ENCODE measurements at regions not wholly inside any gene's neighbourhood (a gene's known extent, or its start where the extent isn't known, plus 50 kb on each side); places are given as distances from the start of the nearest gene placed in this dataset.

GRCh38 chr3:164677317-164677716 lies 401.0 kb downstream of the SI start:
- no peak overlapping the region for H3K9ac ChIP-seq (ENCODE audit: insufficient read depth in 1 of 2, low read depth in 2 of 2, low read length in 2 of 2)
- ATAC-seq (no peak), DNase-seq (ENCODE audit: extremely low read depth in 1 of 4, low spot score in 3 of 4) (no peak), FAIRE-seq (no peak)
- no peaks in the 10 kb centered on the region for H3K27me3 ChIP-seq (ENCODE audit: control insufficient read depth in 2 of 2, insufficient read depth in 2 of 2, low read length in 2 of 2)
- 3% methylated on average over 4 of the region's 4 CpGs for WGBS (ENCODE audit: insufficient coverage, low coverage, missing lambda C conversion rate)
- no peak overlapping the region for H3K27ac ChIP-seq (ENCODE audit: extremely low read depth, low read depth, low read length)
- intact Hi-C loops (cut with micrococcal nuclease) = no loop called here
- no peaks in the 10 kb centered on the region for H3K4me1 ChIP-seq (replicated peaks in 1 of 2; ENCODE audit: control insufficient read depth in 2 of 2, insufficient read depth in 2 of 2, low read length in 2 of 2)
- H3K9me1 ChIP-seq (ENCODE audit: control insufficient read depth, insufficient read depth, low read length) = no peaks in the 10 kb centered on the region
- no peaks in the 10 kb centered on the region for H3K79me2 ChIP-seq (ENCODE audit: control insufficient read depth, insufficient read depth, low read length)
- TF ChIP-seq TFAM (CRISPR knock-in tag; conservative IDR thresholded peaks at IDR 0.05) (no peak), MTA1 (IDR thresholded peaks at IDR 0.05; ENCODE audit: borderline replicate concordance) (no peak), E2F3 (CRISPR knock-in tag; IDR thresholded peaks at IDR 0.05) (no peak)
- H3K4me3 ChIP-seq = no peak overlapping the region
- H4K20me1 ChIP-seq (replicated peaks; ENCODE audit: control insufficient read depth, insufficient read depth, low read length) = no peaks in the 10 kb centered on the region
- in situ Hi-C loops (cut with MboI) = no loop called here
- H3K4me2 ChIP-seq (ENCODE audit: insufficient read depth, low read length) = no peak overlapping the region
- no TSS peak for BruUV-seq (replicated peaks)
- H3K36me3 ChIP-seq (ENCODE audit: control insufficient read depth, insufficient read depth, low read length) = no peaks in the 10 kb centered on the region
- no peak overlapping the region for H2AFZ ChIP-seq (ENCODE audit: low read depth, low read length)
- POLR2A ChIA-PET = no interaction called here
- H3K9me3 ChIP-seq (replicated peaks; ENCODE audit: control insufficient read depth, insufficient read depth, low read depth, low read length) = no peaks in the 10 kb centered on the region; the same call in 1 of the 2 replicates
- CTCF ChIA-PET (ENCODE audit: low intra/inter-chr PET ratio) = no interaction called here

GRCh38 chr3:164673738-164674137 lies 404.6 kb downstream of the SI start:
- DNase-seq (ENCODE audit: extremely low read depth in 1 of 4, low spot score in 3 of 4) (no peak), ATAC-seq (no peak), FAIRE-seq (no peak)
- H3K9me1 ChIP-seq (ENCODE audit: control insufficient read depth, insufficient read depth, low read length) = no peaks in the 10 kb centered on the region
- ChIA-PET CTCF (ENCODE audit: low intra/inter-chr PET ratio) (no interaction called here), POLR2A (no interaction called here)
- no peaks in the 10 kb centered on the region for H3K36me3 ChIP-seq (ENCODE audit: control insufficient read depth, insufficient read depth, low read length)
- no peak overlapping the region for H2AFZ ChIP-seq (ENCODE audit: low read depth, low read length)
- TF ChIP-seq SMARCE1 (IDR thresholded peaks at IDR 0.05) = no peak
- no peak for TF ChIP-seq CHD2 (IDR thresholded peaks at IDR 0.05; ENCODE audit: low read depth, low read length)
- no peak for TF ChIP-seq TAL1 (IDR thresholded peaks at IDR 0.05)
- no peak for TF ChIP-seq USF2 (CRISPR knock-in tag; IDR thresholded peaks at IDR 0.05)
- TF ChIP-seq HLTF (IDR thresholded peaks at IDR 0.05) = no peak
- no peak for TF ChIP-seq HINFP (tag; conservative IDR thresholded peaks at IDR 0.05; ENCODE audit: low read depth)
- no peaks in the 10 kb centered on the region for H3K27me3 ChIP-seq (ENCODE audit: control insufficient read depth in 2 of 2, insufficient read depth in 2 of 2, low read length in 2 of 2)
- no peak overlapping the region for H3K27ac ChIP-seq (ENCODE audit: extremely low read depth, low read depth, low read length)
- intact Hi-C loops (cut with micrococcal nuclease) (no loop called here), in situ Hi-C loops (cut with MboI) (no loop called here)
- BruUV-seq (replicated peaks) = no TSS peak
- no peaks in the 10 kb centered on the region for H4K20me1 ChIP-seq (replicated peaks; ENCODE audit: control insufficient read depth, insufficient read depth, low read length)
- no peaks in the 10 kb centered on the region; the same call in 1 of the 2 replicates for H3K9me3 ChIP-seq (replicated peaks; ENCODE audit: control insufficient read depth, insufficient read depth, low read depth, low read length)
- no peak overlapping the region for H3K9ac ChIP-seq (ENCODE audit: insufficient read depth in 1 of 2, low read depth in 2 of 2, low read length in 2 of 2)
- H3K4me3 ChIP-seq = no peak overlapping the region
- no peaks in the 10 kb centered on the region for H3K79me2 ChIP-seq (ENCODE audit: control insufficient read depth, insufficient read depth, low read length)
- WGBS (ENCODE audit: insufficient coverage, low coverage, missing lambda C conversion rate) = 0% methylated on average over 2 of the region's 2 CpGs
- no peak overlapping the region for H3K4me2 ChIP-seq (ENCODE audit: insufficient read depth, low read length)
- H3K4me1 ChIP-seq (replicated peaks in 1 of 2; ENCODE audit: control insufficient read depth in 2 of 2, insufficient read depth in 2 of 2, low read length in 2 of 2) = no peaks in the 10 kb centered on the region
